H1 (cell line): ENCODE measurements at regions not wholly inside any gene's neighbourhood (a gene's known extent, or its start where the extent isn't known, plus 50 kb on each side); places are given as distances from the start of the nearest gene placed in this dataset.

ENCODE experiments used
- FOSL1 ChIP-seq: IDR thresholded peaks from 2 replicates; pipeline ENCODE4 v1.6.1; 2011; ENCODE audit warnings: mild to moderate bottlenecking, low read depth, low read length, moderate library complexity; ENCODE audit not compliant: insufficient read depth
- GTF2F1 ChIP-seq: IDR thresholded peaks from 2 replicates; pipeline ENCODE4 v1.6.1; 2012; ENCODE audit warnings: low read depth, low read length, improper control_type of control experiment, borderline replicate concordance
- TF ChIP-seq, protein P1 (sequence below): IDR thresholded peaks from 2 replicates; pipeline ENCODE4 v1.6.1; 2012; ENCODE audit warnings: inconsistent platforms

- TF ChIP-seq FOSL1 (no peak), GTF2F1 (no peak)
- TF ChIP-seq, protein P1, sequence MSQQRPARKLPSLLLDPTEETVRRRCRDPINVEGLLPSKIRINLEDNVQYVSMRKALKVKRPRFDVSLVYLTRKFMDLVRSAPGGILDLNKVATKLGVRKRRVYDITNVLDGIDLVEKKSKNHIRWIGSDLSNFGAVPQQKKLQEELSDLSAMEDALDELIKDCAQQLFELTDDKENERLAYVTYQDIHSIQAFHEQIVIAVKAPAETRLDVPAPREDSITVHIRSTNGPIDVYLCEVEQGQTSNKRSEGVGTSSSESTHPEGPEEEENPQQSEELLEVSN: no peak
Measured at GRCh38 chr17:63041722-63042121, 75.7 kb downstream of the TANC2 start (continued).
